ENCODE measurements at regions not wholly inside any gene's neighbourhood (a gene's known extent, or its start where the extent isn't known, plus 50 kb on each side); places are given as distances from the start of the nearest gene placed in this dataset.

GRCh38 chr18:40769786-40770185, 1185.2 kb upstream of the PIK3C3 start:
- Histone ChIP-seq H3K36me3 (no peaks in the 10 kb centered on the region), H3K4me1 (no peaks in the 10 kb centered on the region), H3K4me3 (no peak overlapping the region), H3K9me3 (no peaks in the 10 kb centered on the region), H3K27ac (no peak overlapping the region), H3K27me3 (no peaks in the 10 kb centered on the region)
- WGBS, 2 donors (ENCODE audit: low coverage in 1 of 2) = 29 to 42% methylated on average over 1 to 2 of the region's 2 CpGs
- TF ChIP-seq POLR2AphosphoS5 (IDR thresholded peaks at IDR 0.05) (no peak), EP300 (IDR thresholded peaks at IDR 0.05; ENCODE audit: low read depth) (no peak), POLR2A (IDR thresholded peaks at IDR 0.05) (no peak)
- TF ChIP-seq, protein P1, sequence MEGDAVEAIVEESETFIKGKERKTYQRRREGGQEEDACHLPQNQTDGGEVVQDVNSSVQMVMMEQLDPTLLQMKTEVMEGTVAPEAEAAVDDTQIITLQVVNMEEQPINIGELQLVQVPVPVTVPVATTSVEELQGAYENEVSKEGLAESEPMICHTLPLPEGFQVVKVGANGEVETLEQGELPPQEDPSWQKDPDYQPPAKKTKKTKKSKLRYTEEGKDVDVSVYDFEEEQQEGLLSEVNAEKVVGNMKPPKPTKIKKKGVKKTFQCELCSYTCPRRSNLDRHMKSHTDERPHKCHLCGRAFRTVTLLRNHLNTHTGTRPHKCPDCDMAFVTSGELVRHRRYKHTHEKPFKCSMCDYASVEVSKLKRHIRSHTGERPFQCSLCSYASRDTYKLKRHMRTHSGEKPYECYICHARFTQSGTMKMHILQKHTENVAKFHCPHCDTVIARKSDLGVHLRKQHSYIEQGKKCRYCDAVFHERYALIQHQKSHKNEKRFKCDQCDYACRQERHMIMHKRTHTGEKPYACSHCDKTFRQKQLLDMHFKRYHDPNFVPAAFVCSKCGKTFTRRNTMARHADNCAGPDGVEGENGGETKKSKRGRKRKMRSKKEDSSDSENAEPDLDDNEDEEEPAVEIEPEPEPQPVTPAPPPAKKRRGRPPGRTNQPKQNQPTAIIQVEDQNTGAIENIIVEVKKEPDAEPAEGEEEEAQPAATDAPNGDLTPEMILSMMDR (IDR thresholded peaks at IDR 0.05) = no peak
- intact Hi-C loops (cut with DNase I; ENCODE audit: low total_unique reads) (no loop called here), in situ Hi-C loops (cut with MboI; ENCODE audit: low pct_ligation_motif_present in 1 of 4, low pct_unique_long_range_greater_than_20kb in 1 of 4, low sequenced_read_pairs in 3 of 4) (no loop called here)
- no peak for DNase-seq

- WGBS, 2 donors (ENCODE audit: low coverage in 1 of 2) = 88 to 92% methylated on average over 6 of the region's 6 CpGs
- intact Hi-C loops (cut with DNase I; ENCODE audit: low total_unique reads) = no loop called here
Measured at GRCh38 chr18:40760251-40760650, 1194.8 kb upstream of the PIK3C3 start.

GRCh38 chr18:40754477-40754876, 1200.6 kb upstream of the PIK3C3 start:
- intact Hi-C loops (cut with DNase I; ENCODE audit: low total_unique reads) = no loop called here
- TF ChIP-seq, protein P1 (IDR thresholded peaks at IDR 0.05) = no peak
- TF ChIP-seq POLR2AphosphoS5 (IDR thresholded peaks at IDR 0.05) = no peak
- no peak for TF ChIP-seq POLR2A (IDR thresholded peaks at IDR 0.05)
- no peak for TF ChIP-seq EP300 (IDR thresholded peaks at IDR 0.05; ENCODE audit: low read depth)
- Histone ChIP-seq H3K27ac (no peak overlapping the region), H3K4me3 (no peak overlapping the region), H3K36me3 (no peaks in the 10 kb centered on the region), H3K9me3 (no peaks in the 10 kb centered on the region), H3K27me3 (no peaks in the 10 kb centered on the region), H3K4me1 (no peaks in the 10 kb centered on the region)
- 47 to 61% methylated on average over 1 of the region's 1 CpG for WGBS, 2 donors (ENCODE audit: low coverage in 1 of 2)
- no peak for DNase-seq
- in situ Hi-C loops (cut with MboI; ENCODE audit: low pct_ligation_motif_present in 1 of 4, low pct_unique_long_range_greater_than_20kb in 1 of 4, low sequenced_read_pairs in 3 of 4) = no loop called here

More at GRCh38 chr18:40760251-40760650, 1194.8 kb upstream of the PIK3C3 start:
- TF ChIP-seq EP300 (IDR thresholded peaks at IDR 0.05; ENCODE audit: low read depth) (no peak), POLR2AphosphoS5 (IDR thresholded peaks at IDR 0.05) (no peak), POLR2A (IDR thresholded peaks at IDR 0.05) (no peak)
- H3K4me3 ChIP-seq = no peak overlapping the region
- no peaks in the 10 kb centered on the region for H3K4me1 ChIP-seq
- no peaks in the 10 kb centered on the region for H3K9me3 ChIP-seq
- H3K27me3 ChIP-seq = no peaks in the 10 kb centered on the region
- no peak overlapping the region for H3K27ac ChIP-seq
- H3K36me3 ChIP-seq = no peaks in the 10 kb centered on the region
- in situ Hi-C loops (cut with MboI; ENCODE audit: low pct_ligation_motif_present in 1 of 4, low pct_unique_long_range_greater_than_20kb in 1 of 4, low sequenced_read_pairs in 3 of 4) = no loop called here
- DNase-seq = no peak

DNA sequence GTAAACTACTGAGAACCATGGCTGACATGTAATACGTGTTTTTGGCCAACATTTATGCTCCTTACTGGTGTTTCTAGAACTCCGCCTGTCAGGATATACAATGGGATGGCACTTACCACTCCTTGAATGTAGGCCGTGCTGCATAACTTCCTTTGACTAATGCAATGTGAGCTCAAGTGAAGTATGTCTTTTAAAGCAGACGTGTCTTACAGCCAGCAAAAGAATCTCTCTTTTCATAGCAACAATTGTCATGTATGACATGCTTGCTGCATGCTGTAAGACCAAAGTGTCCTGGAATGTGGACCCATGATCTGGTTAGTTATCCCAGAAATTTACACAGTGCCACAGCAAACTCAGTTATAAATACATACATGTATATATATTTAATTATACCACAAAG, 1202.7 kb upstream of the PIK3C3 start:
- H3K27me3 ChIP-seq = no peaks in the 10 kb centered on the region
- TF ChIP-seq POLR2A (IDR thresholded peaks at IDR 0.05) (no peak), EP300 (IDR thresholded peaks at IDR 0.05; ENCODE audit: low read depth) (no peak), POLR2AphosphoS5 (IDR thresholded peaks at IDR 0.05) (no peak)
- TF ChIP-seq, protein P1 (IDR thresholded peaks at IDR 0.05) = no peak
- no peak for DNase-seq
- H3K36me3 ChIP-seq = no peaks in the 10 kb centered on the region
- in situ Hi-C loops (cut with MboI; ENCODE audit: low pct_ligation_motif_present in 1 of 4, low pct_unique_long_range_greater_than_20kb in 1 of 4, low sequenced_read_pairs in 3 of 4) = no loop called here
- 77 to 100% methylated on average over 1 to 4 of the region's 4 CpGs for WGBS, 2 donors (ENCODE audit: low coverage in 1 of 2)
- H3K27ac ChIP-seq = no peak overlapping the region
- no peaks in the 10 kb centered on the region for H3K4me1 ChIP-seq
- no peaks in the 10 kb centered on the region for H3K9me3 ChIP-seq
- H3K4me3 ChIP-seq = no peak overlapping the region
- intact Hi-C loops (cut with DNase I; ENCODE audit: low total_unique reads) = no loop called here

GRCh38 chr18:40751186-40751585, 1203.8 kb upstream of the PIK3C3 start:
- intact Hi-C loops (cut with DNase I; ENCODE audit: low total_unique reads) = no loop called here
- Histone ChIP-seq H3K4me1 (no peaks in the 10 kb centered on the region), H3K27me3 (no peaks in the 10 kb centered on the region), H3K36me3 (no peaks in the 10 kb centered on the region), H3K27ac (no peak overlapping the region), H3K4me3 (no peak overlapping the region), H3K9me3 (no peaks in the 10 kb centered on the region)
- no peak for DNase-seq
- in situ Hi-C loops (cut with MboI; ENCODE audit: low pct_ligation_motif_present in 1 of 4, low pct_unique_long_range_greater_than_20kb in 1 of 4, low sequenced_read_pairs in 3 of 4) = no loop called here
- 40 to 74% methylated on average over 2 of the region's 2 CpGs for WGBS, 2 donors (ENCODE audit: low coverage in 1 of 2)
- TF ChIP-seq EP300 (IDR thresholded peaks at IDR 0.05; ENCODE audit: low read depth) (no peak), POLR2AphosphoS5 (IDR thresholded peaks at IDR 0.05) (no peak), POLR2A (IDR thresholded peaks at IDR 0.05) (no peak)
- TF ChIP-seq, protein P1 (IDR thresholded peaks at IDR 0.05) = no peak
